ENCODE measurements at regions not wholly inside any gene's neighbourhood (a gene's known extent, or its start where the extent isn't known, plus 50 kb on each side); places are given as distances from the start of the nearest gene placed in this dataset.

GRCh38 chr17:72591289-72592241, 470.7 kb downstream of the SOX9 start:
- DNase-seq = no peak

- peak; percentile 13 to 87 for DNase-seq
These were observed 471.6 kb downstream of the SOX9 start for GRCh38 chr17:72592242-72592966.

- no peak for DNase-seq
These were observed 472.1 kb downstream of the SOX9 start for GRCh38 chr17:72592967-72593325.

GRCh38 chr17:72594248-72594647, 473.4 kb downstream of the SOX9 start:
- no peak for DNase-seq

Data from NCI-H446 (cell line).